ENCODE measurements at regions not wholly inside any gene's neighbourhood (a gene's known extent, or its start where the extent isn't known, plus 50 kb on each side); places are given as distances from the start of the nearest gene placed in this dataset.
A peak's percentile ranks its signal among the peaks of the same experiment; 100 is the strongest.

- TF ChIP-seq CTCF (IDR thresholded peaks at IDR 0.05; ENCODE audit: insufficient read depth, missing control alignments) = no peak
- DNase-seq (ENCODE audit: insufficient read length, low spot score) (no peak), FAIRE-seq (peak; percentile 99)
Measured at GRCh38 chr18:67646890-67647289, 130.4 kb upstream of the DSEL start.

- TF ChIP-seq CTCF (IDR thresholded peaks at IDR 0.05; ENCODE audit: insufficient read depth, missing control alignments) = no peak
- DNase-seq (ENCODE audit: insufficient read length, low spot score) = no peak
- no peak for FAIRE-seq
Measured at GRCh38 chr18:67644226-67644625, 127.7 kb upstream of the DSEL start.

- FAIRE-seq (peak; percentile 99), DNase-seq (ENCODE audit: insufficient read length, low spot score) (no peak)
Measured at GRCh38 chr18:67639872-67640271, 123.4 kb upstream of the DSEL start.

GRCh38 chr18:67636597-67637385, 120.3 kb upstream of the DSEL start:
- no peak for TF ChIP-seq CTCF (IDR thresholded peaks at IDR 0.05; ENCODE audit: insufficient read depth, missing control alignments)
- no peak for FAIRE-seq
- DNase-seq (ENCODE audit: insufficient read length, low spot score) = no peak

More at GRCh38 chr18:67639872-67640271, 123.4 kb upstream of the DSEL start:
- TF ChIP-seq CTCF (IDR thresholded peaks at IDR 0.05; ENCODE audit: insufficient read depth, missing control alignments) = no peak

GRCh38 chr18:67634631-67635338, 118.3 kb upstream of the DSEL start:
- FAIRE-seq = no peak
- TF ChIP-seq CTCF (IDR thresholded peaks at IDR 0.05; ENCODE audit: insufficient read depth, missing control alignments) = no peak
- no peak for DNase-seq (ENCODE audit: insufficient read length, low spot score)

GRCh38 chr18:67633939-67634338, 117.4 kb upstream of the DSEL start:
- no peak for DNase-seq (ENCODE audit: insufficient read length, low spot score)
- TF ChIP-seq CTCF (IDR thresholded peaks at IDR 0.05; ENCODE audit: insufficient read depth, missing control alignments) = no peak
- no peak for FAIRE-seq

- DNase-seq (ENCODE audit: insufficient read length, low spot score) (no peak), FAIRE-seq (no peak)
- no peak for TF ChIP-seq CTCF (IDR thresholded peaks at IDR 0.05; ENCODE audit: insufficient read depth, missing control alignments)
Measured at GRCh38 chr18:67621906-67622305, 105.4 kb upstream of the DSEL start.

Measured in D721Med (cell line).